ENCODE measurements at regions not wholly inside any gene's neighbourhood (a gene's known extent, or its start where the extent isn't known, plus 50 kb on each side); places are given as distances from the start of the nearest gene placed in this dataset.

GRCh38 chr19:31568724-31569123, 219.5 kb upstream of the TSHZ3 start:
- TF ChIP-seq EZH2phosphoT487 (IDR thresholded peaks at IDR 0.05; ENCODE audit: low read depth): no peak
- TF ChIP-seq, protein P1, sequence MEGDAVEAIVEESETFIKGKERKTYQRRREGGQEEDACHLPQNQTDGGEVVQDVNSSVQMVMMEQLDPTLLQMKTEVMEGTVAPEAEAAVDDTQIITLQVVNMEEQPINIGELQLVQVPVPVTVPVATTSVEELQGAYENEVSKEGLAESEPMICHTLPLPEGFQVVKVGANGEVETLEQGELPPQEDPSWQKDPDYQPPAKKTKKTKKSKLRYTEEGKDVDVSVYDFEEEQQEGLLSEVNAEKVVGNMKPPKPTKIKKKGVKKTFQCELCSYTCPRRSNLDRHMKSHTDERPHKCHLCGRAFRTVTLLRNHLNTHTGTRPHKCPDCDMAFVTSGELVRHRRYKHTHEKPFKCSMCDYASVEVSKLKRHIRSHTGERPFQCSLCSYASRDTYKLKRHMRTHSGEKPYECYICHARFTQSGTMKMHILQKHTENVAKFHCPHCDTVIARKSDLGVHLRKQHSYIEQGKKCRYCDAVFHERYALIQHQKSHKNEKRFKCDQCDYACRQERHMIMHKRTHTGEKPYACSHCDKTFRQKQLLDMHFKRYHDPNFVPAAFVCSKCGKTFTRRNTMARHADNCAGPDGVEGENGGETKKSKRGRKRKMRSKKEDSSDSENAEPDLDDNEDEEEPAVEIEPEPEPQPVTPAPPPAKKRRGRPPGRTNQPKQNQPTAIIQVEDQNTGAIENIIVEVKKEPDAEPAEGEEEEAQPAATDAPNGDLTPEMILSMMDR (IDR thresholded peaks at IDR 0.05; ENCODE audit: low read depth, low read length): no peak

Data from OCI-LY3 (cell line).